ENCODE measurements at regions not wholly inside any gene's neighbourhood (a gene's known extent, or its start where the extent isn't known, plus 50 kb on each side); places are given as distances from the start of the nearest gene placed in this dataset.

- H3K27me3 Mint-ChIP-seq (ENCODE audit: low read depth) = peaks cover 27% of the 10 kb centered on the region
- no peaks in the 10 kb centered on the region for H3K9me3 Mint-ChIP-seq
- no peaks in the 10 kb centered on the region for H3K36me3 Mint-ChIP-seq (ENCODE audit: insufficient read depth in 2 of 2)
- no peak overlapping the region for H3K27ac Mint-ChIP-seq
- ATAC-seq (replicated peaks in 1 of 2) (no peak), DNase-seq (no peak)
- H3K4me1 Mint-ChIP-seq (ENCODE audit: low read depth) = no peaks in the 10 kb centered on the region
- H3K4me3 Mint-ChIP-seq = no peak overlapping the region
These were observed 267.9 kb upstream of the PKDCC start for GRCh38 chr2:41779888-41780287.

- DNase-seq = peak; percentile 8 to 46
- no peaks in the 10 kb centered on the region for H3K4me1 Mint-ChIP-seq (ENCODE audit: low read depth)
- no peaks in the 10 kb centered on the region for H3K9me3 Mint-ChIP-seq
- H3K27me3 Mint-ChIP-seq (ENCODE audit: low read depth) = peaks cover 18% of the 10 kb centered on the region
- no peak overlapping the region for H3K27ac Mint-ChIP-seq
- H3K36me3 Mint-ChIP-seq (ENCODE audit: insufficient read depth in 2 of 2) = no peaks in the 10 kb centered on the region
- H3K4me3 Mint-ChIP-seq = no peak overlapping the region
- no peak for ATAC-seq (replicated peaks in 1 of 2)
These were observed 265.3 kb upstream of the PKDCC start for GRCh38 chr2:41782306-41783158.

- no peaks in the 10 kb centered on the region for H3K4me1 Mint-ChIP-seq (ENCODE audit: low read depth)
- ATAC-seq (replicated peaks in 1 of 2) = no peak
These were observed 263.3 kb upstream of the PKDCC start for GRCh38 chr2:41784496-41784895.

GRCh38 chr2:41785251-41786022, 262.4 kb upstream of the PKDCC start:
- no peak for DNase-seq
- Mint-ChIP-seq H3K9me3 (no peaks in the 10 kb centered on the region), H3K27me3 (ENCODE audit: low read depth) (peaks cover 25% of the 10 kb centered on the region), H3K4me1 (ENCODE audit: low read depth) (no peaks in the 10 kb centered on the region), H3K36me3 (ENCODE audit: insufficient read depth in 2 of 2) (no peaks in the 10 kb centered on the region), H3K4me3 (no peak overlapping the region), H3K27ac (no peak overlapping the region)
- no peak for ATAC-seq (replicated peaks in 1 of 2)

More at GRCh38 chr2:41784496-41784895, 263.3 kb upstream of the PKDCC start:
- Mint-ChIP-seq H3K27me3 (ENCODE audit: low read depth) (peaks cover 25% of the 10 kb centered on the region), H3K27ac (no peak overlapping the region), H3K36me3 (ENCODE audit: insufficient read depth in 2 of 2) (no peaks in the 10 kb centered on the region), H3K9me3 (no peaks in the 10 kb centered on the region), H3K4me3 (no peak overlapping the region)
- DNase-seq = no peak

- no peak for DNase-seq
- ATAC-seq (replicated peaks in 1 of 2) = no peak
- peaks cover 14% of the 10 kb centered on the region for H3K27me3 Mint-ChIP-seq (ENCODE audit: low read depth)
These were observed 256.3 kb upstream of the PKDCC start for GRCh38 chr2:41791523-41791922.

GRCh38 chr2:41803361-41803760, 244.5 kb upstream of the PKDCC start:
- Mint-ChIP-seq H3K4me1 (ENCODE audit: low read depth) (no peaks in the 10 kb centered on the region), H3K9me3 (peaks cover 3 to 12% of the 10 kb centered on the region in 2 donors), H3K27me3 (ENCODE audit: low read depth) (peaks cover 24% of the 10 kb centered on the region), H3K27ac (no peak overlapping the region), H3K36me3 (ENCODE audit: insufficient read depth in 2 of 2) (peaks cover 2 to 5% of the 10 kb centered on the region in 2 donors), H3K4me3 (no peak overlapping the region)
- DNase-seq (no peak), ATAC-seq (replicated peaks in 1 of 2) (no peak)

More at GRCh38 chr2:41791523-41791922, 256.3 kb upstream of the PKDCC start:
- no peaks in the 10 kb centered on the region for H3K36me3 Mint-ChIP-seq (ENCODE audit: insufficient read depth in 2 of 2)
- no peak overlapping the region for H3K4me3 Mint-ChIP-seq
- H3K4me1 Mint-ChIP-seq (ENCODE audit: low read depth) = no peaks in the 10 kb centered on the region
- H3K9me3 Mint-ChIP-seq = no peaks in the 10 kb centered on the region
- no peak overlapping the region for H3K27ac Mint-ChIP-seq

- Mint-ChIP-seq H3K4me3 (no peak overlapping the region), H3K27ac (no peak overlapping the region), H3K36me3 (ENCODE audit: insufficient read depth in 2 of 2) (peaks cover 2 to 5% of the 10 kb centered on the region in 2 donors), H3K27me3 (ENCODE audit: low read depth) (peaks cover 23% of the 10 kb centered on the region), H3K9me3 (peaks cover 0 to 9% of the 10 kb centered on the region in 2 donors), H3K4me1 (ENCODE audit: low read depth) (no peaks in the 10 kb centered on the region)
- DNase-seq = no peak
- ATAC-seq (replicated peaks in 1 of 2) = no peak
These were observed 241.5 kb upstream of the PKDCC start for GRCh38 chr2:41806286-41806685.

GRCh38 chr2:41821167-41821566, 226.7 kb upstream of the PKDCC start:
- no peaks in the 10 kb centered on the region for H3K4me1 Mint-ChIP-seq (ENCODE audit: low read depth)
- H3K27ac Mint-ChIP-seq = no peak overlapping the region
- ATAC-seq (replicated peaks in 1 of 2) (no peak), DNase-seq (no peak)
- no peak overlapping the region for H3K4me3 Mint-ChIP-seq
- peaks cover 5 to 6% of the 10 kb centered on the region in 2 donors for H3K36me3 Mint-ChIP-seq (ENCODE audit: insufficient read depth in 2 of 2)
- peaks cover 3 to 11% of the 10 kb centered on the region in 2 donors for H3K9me3 Mint-ChIP-seq
- H3K27me3 Mint-ChIP-seq (ENCODE audit: low read depth) = peaks cover 31% of the 10 kb centered on the region

- Mint-ChIP-seq H3K27ac (no peak overlapping the region), H3K9me3 (no peaks in the 10 kb centered on the region), H3K4me3 (no peak overlapping the region), H3K4me1 (ENCODE audit: low read depth) (no peaks in the 10 kb centered on the region), H3K27me3 (ENCODE audit: low read depth) (peaks cover 33% of the 10 kb centered on the region), H3K36me3 (ENCODE audit: insufficient read depth in 2 of 2) (no peaks in the 10 kb centered on the region)
- ATAC-seq (replicated peaks in 1 of 2) (no peak), DNase-seq (no peak)
These were observed 220.9 kb upstream of the PKDCC start for GRCh38 chr2:41826921-41827320.

- H3K4me3 Mint-ChIP-seq = no peak overlapping the region
- ATAC-seq (replicated peaks in 1 of 2) (no peak), DNase-seq (no peak)
- no peaks in the 10 kb centered on the region for H3K9me3 Mint-ChIP-seq
- no peak overlapping the region for H3K27ac Mint-ChIP-seq
- H3K27me3 Mint-ChIP-seq (ENCODE audit: low read depth) = peaks cover 31% of the 10 kb centered on the region
- no peaks in the 10 kb centered on the region for H3K4me1 Mint-ChIP-seq (ENCODE audit: low read depth)
- H3K36me3 Mint-ChIP-seq (ENCODE audit: insufficient read depth in 2 of 2) = no peaks in the 10 kb centered on the region
These were observed 220.4 kb upstream of the PKDCC start for GRCh38 chr2:41827354-41827971.

- no peak for ATAC-seq (replicated peaks in 1 of 2)
- no peak overlapping the region for H3K4me3 Mint-ChIP-seq
These were observed 219.7 kb upstream of the PKDCC start for GRCh38 chr2:41828052-41828643.

GRCh38 chr2:41829052-41829451, 218.8 kb upstream of the PKDCC start:
- no peak overlapping the region for H3K4me3 Mint-ChIP-seq
- DNase-seq = no peak
- H3K4me1 Mint-ChIP-seq (ENCODE audit: low read depth) = no peaks in the 10 kb centered on the region
- H3K27ac Mint-ChIP-seq = no peak overlapping the region
- no peaks in the 10 kb centered on the region for H3K36me3 Mint-ChIP-seq (ENCODE audit: insufficient read depth in 2 of 2)
- ATAC-seq (replicated peaks in 1 of 2) = no peak
- H3K27me3 Mint-ChIP-seq (ENCODE audit: low read depth) = peaks cover 26% of the 10 kb centered on the region
- H3K9me3 Mint-ChIP-seq = no peaks in the 10 kb centered on the region

More at GRCh38 chr2:41828052-41828643, 219.7 kb upstream of the PKDCC start:
- Mint-ChIP-seq H3K27ac (no peak overlapping the region), H3K9me3 (no peaks in the 10 kb centered on the region), H3K27me3 (ENCODE audit: low read depth) (peaks cover 26% of the 10 kb centered on the region), H3K36me3 (ENCODE audit: insufficient read depth in 2 of 2) (no peaks in the 10 kb centered on the region), H3K4me1 (ENCODE audit: low read depth) (no peaks in the 10 kb centered on the region)
- no peak for DNase-seq

GRCh38 chr2:41830600-41830999, 217.2 kb upstream of the PKDCC start:
- H3K4me1 Mint-ChIP-seq (ENCODE audit: low read depth) = no peaks in the 10 kb centered on the region
- no peaks in the 10 kb centered on the region for H3K36me3 Mint-ChIP-seq (ENCODE audit: insufficient read depth in 2 of 2)
- DNase-seq = no peak
- no peak overlapping the region for H3K4me3 Mint-ChIP-seq
- no peak overlapping the region for H3K27ac Mint-ChIP-seq
- peaks cover 38% of the 10 kb centered on the region for H3K27me3 Mint-ChIP-seq (ENCODE audit: low read depth)
- ATAC-seq (replicated peaks in 1 of 2) = no peak
- no peaks in the 10 kb centered on the region for H3K9me3 Mint-ChIP-seq

All from activated T-cell treated with anti-CD3 and anti-CD28 coated beads, Interleukin-2, amount 50 U/mL, for 72 hours (primary cell).